ENCODE measurements at regions not wholly inside any gene's neighbourhood (a gene's known extent, or its start where the extent isn't known, plus 50 kb on each side); places are given as distances from the start of the nearest gene placed in this dataset.

GRCh38 chr7:47221826-47222225 lies 360.1 kb downstream of the TNS3 start:
- DNase-seq (ENCODE audit: low read depth), result no peak
- no peak overlapping the region for H3K4me3 ChIP-seq (ENCODE audit: low read depth, low read length)
- TF ChIP-seq, protein P1, sequence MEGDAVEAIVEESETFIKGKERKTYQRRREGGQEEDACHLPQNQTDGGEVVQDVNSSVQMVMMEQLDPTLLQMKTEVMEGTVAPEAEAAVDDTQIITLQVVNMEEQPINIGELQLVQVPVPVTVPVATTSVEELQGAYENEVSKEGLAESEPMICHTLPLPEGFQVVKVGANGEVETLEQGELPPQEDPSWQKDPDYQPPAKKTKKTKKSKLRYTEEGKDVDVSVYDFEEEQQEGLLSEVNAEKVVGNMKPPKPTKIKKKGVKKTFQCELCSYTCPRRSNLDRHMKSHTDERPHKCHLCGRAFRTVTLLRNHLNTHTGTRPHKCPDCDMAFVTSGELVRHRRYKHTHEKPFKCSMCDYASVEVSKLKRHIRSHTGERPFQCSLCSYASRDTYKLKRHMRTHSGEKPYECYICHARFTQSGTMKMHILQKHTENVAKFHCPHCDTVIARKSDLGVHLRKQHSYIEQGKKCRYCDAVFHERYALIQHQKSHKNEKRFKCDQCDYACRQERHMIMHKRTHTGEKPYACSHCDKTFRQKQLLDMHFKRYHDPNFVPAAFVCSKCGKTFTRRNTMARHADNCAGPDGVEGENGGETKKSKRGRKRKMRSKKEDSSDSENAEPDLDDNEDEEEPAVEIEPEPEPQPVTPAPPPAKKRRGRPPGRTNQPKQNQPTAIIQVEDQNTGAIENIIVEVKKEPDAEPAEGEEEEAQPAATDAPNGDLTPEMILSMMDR (conservative IDR thresholded peaks at IDR 0.05; ENCODE audit: low read depth, low read length), result no peak

DNA sequence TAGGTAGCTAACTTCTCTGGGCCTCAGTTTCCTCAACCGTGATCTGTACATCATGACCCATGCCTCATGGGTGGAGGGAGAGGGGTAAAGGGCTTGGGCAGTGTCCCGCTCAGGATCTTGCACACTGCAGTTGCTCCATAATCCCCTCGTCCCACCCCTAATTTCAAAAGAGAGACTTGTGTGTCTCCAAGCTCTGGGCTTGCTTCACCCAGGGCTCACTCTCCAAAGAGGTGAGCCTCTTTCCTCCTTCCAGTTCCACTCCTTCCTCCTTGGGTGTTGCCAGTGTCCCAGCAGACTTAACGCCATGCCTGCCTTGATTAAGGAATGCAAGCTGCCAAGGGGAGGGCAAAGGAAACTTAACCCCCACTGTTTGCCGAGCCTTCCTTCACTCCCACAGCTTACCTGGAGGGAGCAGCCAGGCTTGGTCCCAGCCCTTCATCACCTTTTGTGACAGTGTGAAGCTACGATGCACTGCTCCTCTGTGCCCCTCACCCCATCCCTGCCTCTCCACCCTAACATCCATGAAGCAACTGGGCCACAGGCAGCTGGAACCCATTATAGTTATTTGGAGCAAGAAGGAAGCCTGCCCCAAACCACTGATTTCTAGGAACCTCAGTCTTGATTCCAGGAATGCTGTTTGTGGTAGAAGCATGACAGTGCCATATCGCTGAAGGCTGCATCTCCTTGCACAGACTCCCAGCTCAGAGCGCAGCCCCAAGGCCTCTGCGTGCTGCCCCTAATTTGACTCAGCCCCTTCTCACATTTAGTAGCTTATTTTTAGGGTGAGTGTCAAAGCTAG lies 363.3 kb downstream of the TNS3 start:
- no peak overlapping the region for H3K4me3 ChIP-seq (ENCODE audit: low read depth, low read length)
- TF ChIP-seq, protein P1 (conservative IDR thresholded peaks at IDR 0.05; ENCODE audit: low read depth, low read length), result no peak
- no peak for DNase-seq (ENCODE audit: low read depth)

GRCh38 chr7:47217570-47218360 lies 364.1 kb downstream of the TNS3 start:
- no peak for DNase-seq (ENCODE audit: low read depth)
- TF ChIP-seq, protein P1 (conservative IDR thresholded peaks at IDR 0.05; ENCODE audit: low read depth, low read length), result no peak
- no peak overlapping the region for H3K4me3 ChIP-seq (ENCODE audit: low read depth, low read length)

- TF ChIP-seq, protein P1 (conservative IDR thresholded peaks at IDR 0.05; ENCODE audit: low read depth, low read length), result no peak
- H3K4me3 ChIP-seq (ENCODE audit: low read depth, low read length), result no peak overlapping the region
- no peak for DNase-seq (ENCODE audit: low read depth)
Measured at GRCh38 chr7:47217086-47217485, 364.8 kb downstream of the TNS3 start.

DNA sequence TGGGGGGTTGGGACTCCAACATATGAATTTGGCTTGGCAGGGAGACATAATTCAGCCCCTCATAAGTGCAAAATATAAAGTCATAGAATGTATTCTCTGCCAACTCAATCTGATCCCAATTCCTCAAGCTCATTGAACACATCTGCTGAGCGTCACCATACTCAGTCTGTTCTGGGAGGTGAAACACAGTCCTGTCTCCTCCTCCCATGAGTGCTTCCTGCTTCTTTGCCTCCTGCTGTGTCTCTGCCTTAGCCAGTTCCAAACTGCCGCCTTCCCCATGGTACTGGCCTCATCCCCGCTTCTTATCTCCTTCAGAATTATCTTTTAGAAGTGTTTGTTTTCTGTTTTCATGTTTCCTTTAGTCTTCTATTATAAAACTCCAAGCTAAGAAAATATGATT lies 365.5 kb downstream of the TNS3 start:
- TF ChIP-seq, protein P1 (conservative IDR thresholded peaks at IDR 0.05; ENCODE audit: low read depth, low read length), result no peak
- peak; percentile 45 for DNase-seq (ENCODE audit: low read depth)
- no peak overlapping the region for H3K4me3 ChIP-seq (ENCODE audit: low read depth, low read length)

GRCh38 chr7:47215640-47216039 lies 366.3 kb downstream of the TNS3 start:
- no peak for DNase-seq (ENCODE audit: low read depth)
- TF ChIP-seq, protein P1 (conservative IDR thresholded peaks at IDR 0.05; ENCODE audit: low read depth, low read length), result no peak
- H3K4me3 ChIP-seq (ENCODE audit: low read depth, low read length), result no peak overlapping the region
